ENCODE measurements at regions not wholly inside any gene's neighbourhood (a gene's known extent, or its start where the extent isn't known, plus 50 kb on each side); places are given as distances from the start of the nearest gene placed in this dataset.

DNA sequence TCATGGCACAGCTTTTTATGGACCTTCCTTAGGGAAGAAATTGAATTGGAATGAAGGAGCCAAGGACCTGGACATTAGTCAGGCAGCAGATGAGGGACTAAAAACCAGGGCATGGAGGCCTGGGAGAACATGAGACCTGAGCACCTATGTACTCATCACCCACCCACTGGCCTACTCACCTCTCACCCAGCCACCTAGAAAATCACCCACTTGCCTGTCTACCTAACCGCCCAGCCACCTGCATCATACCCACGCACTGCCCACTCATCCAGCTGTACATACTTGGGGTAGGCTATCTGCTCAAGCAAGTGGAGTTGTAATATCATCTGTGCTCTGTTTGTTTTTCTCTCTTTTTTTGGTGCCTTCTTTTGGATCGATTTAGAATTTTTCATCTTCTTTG lies 65.3 kb upstream of the SLCO2A1 start:
- no peak for DNase-seq (ENCODE audit: low read depth)

DNA sequence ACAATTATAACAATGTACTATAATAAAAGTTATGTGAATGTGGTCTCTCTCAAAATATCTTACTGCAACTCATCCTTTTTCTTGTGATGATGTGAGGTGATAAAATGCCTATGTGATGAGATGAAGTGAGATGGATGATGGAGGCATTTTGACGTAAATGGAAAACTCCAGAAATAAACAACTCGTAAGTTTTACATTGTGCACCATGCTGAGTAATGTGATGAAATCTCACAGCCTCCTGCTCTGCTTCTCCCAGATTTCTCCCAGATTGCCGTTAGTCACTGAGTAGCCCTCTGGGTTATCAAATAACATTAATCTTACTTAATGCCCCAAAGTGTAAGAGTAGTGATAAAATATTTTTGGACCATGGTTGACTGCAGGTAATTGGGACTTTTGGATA lies 64.8 kb upstream of the SLCO2A1 start:
- TF ChIP-seq, protein P1, sequence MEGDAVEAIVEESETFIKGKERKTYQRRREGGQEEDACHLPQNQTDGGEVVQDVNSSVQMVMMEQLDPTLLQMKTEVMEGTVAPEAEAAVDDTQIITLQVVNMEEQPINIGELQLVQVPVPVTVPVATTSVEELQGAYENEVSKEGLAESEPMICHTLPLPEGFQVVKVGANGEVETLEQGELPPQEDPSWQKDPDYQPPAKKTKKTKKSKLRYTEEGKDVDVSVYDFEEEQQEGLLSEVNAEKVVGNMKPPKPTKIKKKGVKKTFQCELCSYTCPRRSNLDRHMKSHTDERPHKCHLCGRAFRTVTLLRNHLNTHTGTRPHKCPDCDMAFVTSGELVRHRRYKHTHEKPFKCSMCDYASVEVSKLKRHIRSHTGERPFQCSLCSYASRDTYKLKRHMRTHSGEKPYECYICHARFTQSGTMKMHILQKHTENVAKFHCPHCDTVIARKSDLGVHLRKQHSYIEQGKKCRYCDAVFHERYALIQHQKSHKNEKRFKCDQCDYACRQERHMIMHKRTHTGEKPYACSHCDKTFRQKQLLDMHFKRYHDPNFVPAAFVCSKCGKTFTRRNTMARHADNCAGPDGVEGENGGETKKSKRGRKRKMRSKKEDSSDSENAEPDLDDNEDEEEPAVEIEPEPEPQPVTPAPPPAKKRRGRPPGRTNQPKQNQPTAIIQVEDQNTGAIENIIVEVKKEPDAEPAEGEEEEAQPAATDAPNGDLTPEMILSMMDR (IDR thresholded peaks at IDR 0.05; ENCODE audit: insufficient read depth, low read length, severe bottlenecking) = no peak
- Histone ChIP-seq H3K4me3 (ENCODE audit: low read depth, low read length) (no peak overlapping the region), H3K36me3 (ENCODE audit: control insufficient read depth, insufficient read depth, low read length) (no peaks in the 10 kb centered on the region), H3K27me3 (ENCODE audit: control insufficient read depth, insufficient read depth, low read length) (no peaks in the 10 kb centered on the region)
- FAIRE-seq = no peak
- DNase-seq (ENCODE audit: low read depth) = no peak

More for the DNA sequence above, 65.3 kb upstream of the SLCO2A1 start:
- Histone ChIP-seq H3K27me3 (ENCODE audit: control insufficient read depth, insufficient read depth, low read length) (no peaks in the 10 kb centered on the region), H3K4me3 (ENCODE audit: low read depth, low read length) (no peak overlapping the region), H3K36me3 (ENCODE audit: control insufficient read depth, insufficient read depth, low read length) (no peaks in the 10 kb centered on the region)
- no peak for FAIRE-seq
- TF ChIP-seq, protein P1 (IDR thresholded peaks at IDR 0.05; ENCODE audit: insufficient read depth, low read length, severe bottlenecking) = no peak

DNA sequence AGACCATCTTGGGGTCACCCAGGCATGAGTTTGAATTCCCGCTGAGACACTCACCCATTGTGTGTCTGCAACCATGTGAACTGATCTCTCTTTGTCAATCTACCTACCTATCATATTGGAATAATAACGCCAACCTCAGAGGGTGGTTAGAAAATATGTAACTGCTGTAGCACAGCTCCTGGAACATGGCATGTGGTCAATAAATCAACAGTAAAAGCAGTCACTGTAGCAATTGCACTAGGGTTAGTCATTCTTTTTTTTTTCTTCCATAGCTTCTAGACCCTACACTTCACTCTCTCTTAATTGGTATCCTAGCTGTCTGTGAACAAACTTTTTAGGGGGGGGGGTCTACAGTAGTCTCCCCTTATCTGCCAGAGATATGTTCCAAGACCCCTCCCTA lies 64.2 kb upstream of the SLCO2A1 start:
- DNase-seq (ENCODE audit: low read depth) (no peak), FAIRE-seq (no peak)
- no peaks in the 10 kb centered on the region for H3K36me3 ChIP-seq (ENCODE audit: control insufficient read depth, insufficient read depth, low read length)
- H3K27me3 ChIP-seq (ENCODE audit: control insufficient read depth, insufficient read depth, low read length) = no peaks in the 10 kb centered on the region
- no peak overlapping the region for H3K4me3 ChIP-seq (ENCODE audit: low read depth, low read length)
- TF ChIP-seq, protein P1 (IDR thresholded peaks at IDR 0.05; ENCODE audit: insufficient read depth, low read length, severe bottlenecking) = no peak

DNA sequence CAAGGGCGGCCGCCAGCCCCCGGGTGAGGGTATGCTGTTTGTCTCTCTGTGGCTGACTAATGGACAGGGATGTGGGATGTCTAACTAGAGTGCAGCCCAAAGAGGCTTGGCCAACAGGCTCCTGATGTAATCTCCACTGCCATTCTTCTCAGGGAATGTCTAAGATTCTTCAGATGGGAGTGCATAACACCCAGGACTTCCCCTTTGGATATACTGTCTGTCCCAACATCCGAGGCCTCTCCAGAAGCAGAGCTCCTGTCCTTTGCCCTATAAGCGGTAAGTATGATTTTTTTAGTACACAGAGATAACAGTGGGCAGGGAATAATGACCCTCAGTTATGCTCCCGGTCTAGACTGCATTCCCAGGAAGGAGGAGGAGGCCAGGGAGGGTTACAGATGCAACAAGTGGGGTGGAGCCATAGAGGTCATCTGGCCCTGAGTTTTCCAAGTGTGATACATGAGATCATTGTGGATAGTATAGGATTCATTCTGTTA lies 62.5 kb upstream of the SLCO2A1 start:
- DNase-seq (ENCODE audit: low read depth) = no peak
- H3K27me3 ChIP-seq (ENCODE audit: control insufficient read depth, insufficient read depth, low read length) = no peaks in the 10 kb centered on the region
- TF ChIP-seq, protein P1 (IDR thresholded peaks at IDR 0.05; ENCODE audit: insufficient read depth, low read length, severe bottlenecking) = no peak
- H3K36me3 ChIP-seq (ENCODE audit: control insufficient read depth, insufficient read depth, low read length) = no peaks in the 10 kb centered on the region
- no peak overlapping the region for H3K4me3 ChIP-seq (ENCODE audit: low read depth, low read length)
- no peak for FAIRE-seq

DNA sequence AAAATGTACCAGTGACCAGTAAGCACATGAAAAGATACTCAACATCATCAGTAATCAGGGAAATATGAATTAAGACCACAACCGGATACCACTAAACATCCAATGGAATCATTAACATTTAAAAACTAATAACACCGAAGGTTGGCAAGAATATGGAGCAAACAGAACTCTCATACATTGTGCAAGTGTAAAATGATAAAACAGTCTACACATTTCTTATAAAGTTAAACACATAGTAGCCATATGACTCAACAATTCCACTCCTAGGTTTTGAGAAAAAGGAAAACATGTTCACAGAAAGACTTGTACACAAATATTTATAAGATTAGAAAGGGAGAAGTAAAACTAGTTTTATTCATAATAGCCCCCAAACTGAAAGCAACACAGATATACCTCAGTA lies 60.3 kb upstream of the SLCO2A1 start:
- Histone ChIP-seq H3K4me3 (ENCODE audit: low read depth, low read length) (no peak overlapping the region), H3K27me3 (ENCODE audit: control insufficient read depth, insufficient read depth, low read length) (no peaks in the 10 kb centered on the region), H3K36me3 (ENCODE audit: control insufficient read depth, insufficient read depth, low read length) (no peaks in the 10 kb centered on the region)
- DNase-seq (ENCODE audit: low read depth) = peak; percentile 25
- no peak for FAIRE-seq
- TF ChIP-seq, protein P1 (IDR thresholded peaks at IDR 0.05; ENCODE audit: insufficient read depth, low read length, severe bottlenecking) = no peak

Data from bronchial epithelial cell (primary cell).